Spinal cord (tissue), 9 donors: ENCODE measurements at regions not wholly inside any gene's neighbourhood (a gene's known extent, or its start where the extent isn't known, plus 50 kb on each side); places are given as distances from the start of the nearest gene placed in this dataset.

Source experiments
- DNase-seq, 6 donors: peaks; one replicate each; pipeline versions ENCODE4 v3.0.0 to v3.0.0-alpha.2; 2013 to 2015; ENCODE audit warnings: low spot score in 6 of 6, low read depth in 4 of 6
- H3K27ac ChIP-seq: one replicate; pipeline ENCODE4 v1.5.1; 2013; ENCODE audit warnings: low read depth, low read length, control low read depth
- H3K27me3 ChIP-seq: one replicate; pipeline ENCODE4 v1.6.1; 2013; ENCODE audit warnings: low read length; ENCODE audit not compliant: control insufficient read depth, insufficient read depth
- H3K36me3 ChIP-seq: one replicate; pipeline ENCODE4 v1.6.1; 2013; ENCODE audit warnings: low read length; ENCODE audit not compliant: control insufficient read depth, insufficient read depth
- H3K4me1 ChIP-seq: one replicate; pipeline ENCODE4 v1.6.1; 2013; ENCODE audit warnings: low read length; ENCODE audit not compliant: control insufficient read depth, insufficient read depth
- H3K4me3 ChIP-seq: one replicate; pipeline ENCODE4 v1.5.1; 2013; ENCODE audit warnings: low read depth, low read length, control low read depth
- H3K9me3 ChIP-seq: one replicate; pipeline ENCODE4 v1.6.1; 2013; ENCODE audit warnings: low read length; ENCODE audit not compliant: control insufficient read depth, insufficient read depth
- WGBS: methylation state at CpG from one replicate; pipeline ENCODE4 v1.1.5; 2013; ENCODE audit warnings: missing lambda C conversion rate; ENCODE audit not compliant: insufficient coverage; 5-methylcytosine and 5-hydroxymethylcytosine counted together
- donor health status: healthy.

DNA sequence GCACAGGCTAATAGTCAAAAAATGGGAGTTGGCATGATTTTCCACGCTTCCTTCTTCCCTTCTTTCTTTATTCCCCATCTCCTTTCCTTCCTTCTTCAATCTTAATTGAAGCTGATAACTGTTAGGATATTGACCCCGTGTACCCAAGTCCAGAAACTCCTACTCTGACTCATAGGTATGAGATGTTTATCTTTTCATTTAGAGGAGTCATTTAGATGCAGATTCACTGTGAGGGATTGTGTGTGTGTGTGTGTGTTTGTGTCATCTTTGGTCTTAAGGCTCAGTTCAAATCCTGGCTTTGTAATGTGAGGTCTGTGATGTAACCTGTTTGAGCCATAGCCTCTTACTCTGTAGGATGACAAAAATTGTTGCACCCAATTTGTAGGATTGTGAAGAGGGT, 332.0 kb upstream of the MAF start:
- Histone ChIP-seq H3K27ac (no peak overlapping the region), H3K9me3 (no peaks in the 10 kb centered on the region), H3K4me1 (no peaks in the 10 kb centered on the region), H3K36me3 (no peaks in the 10 kb centered on the region), H3K27me3 (no peaks in the 10 kb centered on the region), H3K4me3 (no peak overlapping the region)
- no peak for DNase-seq
- no CpG with 5 or more reads among the region's 2 CpGs for WGBS

DNA sequence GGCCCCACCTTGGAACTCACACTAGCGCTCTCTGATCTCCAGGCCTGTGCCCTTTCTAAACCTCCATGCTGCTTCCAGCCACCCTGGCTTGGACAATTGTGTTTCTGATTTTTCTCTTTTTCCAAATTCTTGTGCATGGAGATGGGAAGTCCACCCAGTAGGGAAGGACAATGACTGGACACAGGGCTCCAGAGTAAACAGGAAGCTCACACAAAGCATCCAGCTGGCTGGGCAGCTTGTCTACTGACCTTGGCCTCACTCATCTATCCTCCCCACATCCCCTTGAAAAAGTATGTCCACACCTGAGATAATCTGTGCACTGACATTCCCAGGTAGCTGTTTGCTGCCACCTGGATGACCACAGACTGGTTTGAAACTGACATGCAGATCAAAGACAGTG, 331.2 kb upstream of the MAF start:
- DNase-seq: no peak
- H3K27ac ChIP-seq: no peak overlapping the region
- no peaks in the 10 kb centered on the region for H3K27me3 ChIP-seq
- no peaks in the 10 kb centered on the region for H3K36me3 ChIP-seq
- WGBS: 88% methylated on average over 1 of the region's 1 CpG
- H3K9me3 ChIP-seq: no peaks in the 10 kb centered on the region
- no peak overlapping the region for H3K4me3 ChIP-seq
- no peaks in the 10 kb centered on the region for H3K4me1 ChIP-seq

DNA sequence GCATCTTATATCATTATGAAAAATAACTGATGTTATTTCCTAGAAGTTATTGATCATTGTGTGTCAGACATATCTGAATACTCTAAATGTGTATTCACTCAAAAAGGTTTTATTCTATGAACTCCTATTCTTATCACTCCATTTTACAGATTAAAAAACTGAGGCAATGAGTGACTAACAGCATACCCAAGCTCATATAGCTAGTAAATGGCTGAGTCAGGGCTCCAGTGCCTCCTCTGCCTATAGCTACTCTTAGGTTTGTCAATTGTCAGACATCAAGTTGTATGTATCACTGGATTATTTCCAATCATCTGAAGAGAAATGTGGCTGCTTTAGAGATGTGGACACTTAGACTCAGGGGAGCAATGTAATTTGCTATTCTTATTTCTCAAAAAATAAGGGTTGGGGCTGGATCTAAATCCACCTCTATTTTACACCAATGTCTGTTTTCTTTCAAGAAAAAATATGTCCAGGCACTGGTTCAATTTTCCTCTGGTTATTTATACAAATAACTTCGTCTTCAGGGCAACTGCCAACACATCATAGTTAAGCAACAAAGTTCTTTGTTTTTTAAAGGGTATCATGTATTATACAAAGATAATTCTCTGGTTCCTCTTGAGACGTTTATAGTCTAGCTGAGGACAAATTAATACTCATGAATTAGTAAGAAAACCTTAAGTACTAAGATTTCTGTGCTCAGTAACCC, 328.9 kb upstream of the MAF start:
- DNase-seq: peak in 1 of 6 donors; percentile 13
- WGBS: no CpG with 5 or more reads among the region's 2 CpGs
- Histone ChIP-seq H3K4me1 (no peaks in the 10 kb centered on the region), H3K9me3 (no peaks in the 10 kb centered on the region), H3K27me3 (no peaks in the 10 kb centered on the region), H3K27ac (no peak overlapping the region), H3K4me3 (no peak overlapping the region), H3K36me3 (no peaks in the 10 kb centered on the region)

DNA sequence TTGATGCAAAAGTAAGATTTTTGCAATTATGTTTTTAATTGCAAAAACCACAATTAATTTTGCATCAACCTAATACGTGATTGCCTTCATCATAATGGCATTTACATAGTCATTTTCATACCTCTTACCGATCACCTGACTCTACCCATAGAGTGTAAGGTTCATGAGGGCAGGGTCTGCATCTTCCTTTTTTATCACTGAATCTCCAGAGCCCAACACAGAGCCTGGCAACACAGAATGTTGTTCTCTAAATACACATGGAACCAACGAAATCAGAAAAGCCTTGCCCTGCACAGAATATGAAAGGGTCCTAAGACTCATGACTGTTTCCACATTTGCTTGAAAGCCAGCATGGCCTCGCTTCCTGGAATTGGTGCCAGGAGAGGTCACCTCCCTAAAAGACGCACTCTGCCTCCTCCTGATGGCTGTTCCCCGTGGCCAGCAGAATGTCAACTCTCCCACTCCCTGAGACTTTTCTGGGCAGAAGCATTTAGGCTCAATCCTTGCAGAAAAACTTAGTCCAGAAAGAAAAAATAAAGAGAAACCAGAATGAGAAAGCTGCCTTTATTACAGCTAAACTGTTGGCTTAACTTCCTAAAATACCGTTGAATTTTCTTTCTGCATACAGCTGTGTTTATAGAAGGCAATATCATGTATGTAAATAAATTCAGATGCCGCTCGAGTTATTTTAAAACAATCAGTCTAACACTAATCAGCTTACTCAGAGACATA, 327.8 kb upstream of the MAF start:
- WGBS: 65% methylated on average over 4 of the region's 9 CpGs
- no peak for DNase-seq
- no peaks in the 10 kb centered on the region for H3K27me3 ChIP-seq
- no peak overlapping the region for H3K4me3 ChIP-seq
- no peaks in the 10 kb centered on the region for H3K9me3 ChIP-seq
- H3K4me1 ChIP-seq: no peaks in the 10 kb centered on the region
- H3K27ac ChIP-seq: no peak overlapping the region
- H3K36me3 ChIP-seq: no peaks in the 10 kb centered on the region

DNA sequence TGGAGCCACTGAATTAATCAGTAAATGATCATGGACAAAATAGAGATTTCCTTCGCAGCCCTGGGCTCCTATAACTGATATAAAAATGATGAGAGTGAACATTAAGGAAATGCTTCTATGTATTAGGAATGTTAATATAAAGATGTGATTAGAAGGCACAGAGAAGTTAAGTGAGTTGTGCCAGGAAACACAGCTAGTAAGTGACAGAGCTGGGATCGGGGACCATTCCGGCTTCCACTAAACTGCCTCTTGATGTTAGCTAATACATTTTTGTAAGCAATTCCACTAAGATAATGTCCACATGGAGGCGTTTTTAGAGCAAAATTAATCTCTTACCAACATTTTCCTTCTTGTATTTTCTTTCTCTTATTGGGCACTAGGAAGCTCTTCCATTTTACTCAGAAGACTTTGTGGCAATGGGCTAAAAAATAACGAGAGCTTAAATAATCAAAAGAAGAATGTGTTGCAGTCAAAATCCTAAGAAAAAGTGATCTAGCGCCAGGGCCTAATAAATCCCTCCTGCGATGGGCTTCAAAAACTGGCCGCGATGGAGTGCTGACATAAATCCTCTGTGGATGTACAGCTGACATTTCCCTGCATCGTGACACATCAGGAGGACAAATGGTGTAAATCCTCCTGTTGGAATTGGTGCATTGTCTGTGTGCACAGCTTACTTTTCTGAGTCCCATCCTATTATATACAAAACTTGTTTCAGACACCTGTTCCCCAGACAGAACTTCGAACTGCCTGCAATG, 326.1 kb upstream of the MAF start:
- no peaks in the 10 kb centered on the region for H3K36me3 ChIP-seq
- H3K4me3 ChIP-seq: no peak overlapping the region
- WGBS: 94% methylated on average over 7 of the region's 11 CpGs
- peaks cover 1% of the 10 kb centered on the region for H3K9me3 ChIP-seq
- no peaks in the 10 kb centered on the region for H3K4me1 ChIP-seq
- no peaks in the 10 kb centered on the region for H3K27me3 ChIP-seq
- DNase-seq: no peak
- H3K27ac ChIP-seq: no peak overlapping the region

DNA sequence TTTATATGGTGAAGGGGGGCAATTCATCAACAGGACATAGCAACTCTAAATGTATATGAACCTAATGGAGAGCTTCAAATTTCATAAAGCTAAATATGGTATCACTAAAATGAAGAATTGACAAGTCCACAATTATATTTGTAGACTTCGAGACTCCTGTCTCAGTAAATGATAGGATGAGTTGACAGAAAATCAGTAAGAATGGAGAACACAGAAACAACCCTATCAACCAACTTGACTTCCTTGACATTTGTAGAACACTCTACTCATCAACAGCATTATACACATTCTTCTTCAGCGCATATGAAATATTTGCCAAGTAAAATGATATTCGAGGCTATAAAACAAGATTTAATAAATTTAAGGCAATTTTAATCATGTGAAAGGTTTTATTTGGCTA, 322.9 kb upstream of the MAF start:
- H3K36me3 ChIP-seq: no peaks in the 10 kb centered on the region
- DNase-seq: no peak
- no peaks in the 10 kb centered on the region for H3K4me1 ChIP-seq
- H3K27ac ChIP-seq: no peak overlapping the region
- H3K27me3 ChIP-seq: peaks cover 2% of the 10 kb centered on the region
- no CpG with 5 or more reads among the region's 3 CpGs for WGBS
- no peak overlapping the region for H3K4me3 ChIP-seq
- H3K9me3 ChIP-seq: peaks cover 2% of the 10 kb centered on the region

DNA sequence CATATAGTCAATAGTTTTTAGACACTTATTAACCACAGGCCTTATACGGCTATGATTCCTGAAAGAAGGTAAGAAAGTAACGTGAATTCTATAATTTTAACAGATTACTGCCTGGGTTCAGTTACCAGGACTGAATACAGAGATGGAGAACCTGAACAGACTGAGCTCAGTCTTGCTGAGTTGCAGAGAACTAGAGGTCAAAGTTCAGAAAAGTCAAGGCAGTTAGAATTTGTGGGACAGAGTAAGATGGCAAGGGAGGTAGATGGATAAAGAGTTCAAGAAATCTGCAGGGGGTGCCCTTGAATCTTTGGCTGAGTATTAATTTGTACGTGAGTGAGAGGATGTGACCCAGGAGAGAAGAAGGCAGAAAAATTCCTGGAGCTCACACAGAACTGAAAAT, 320.1 kb upstream of the MAF start:
- 86% methylated on average over 2 of the region's 3 CpGs for WGBS
- no peak for DNase-seq
- Histone ChIP-seq H3K4me1 (no peaks in the 10 kb centered on the region), H3K36me3 (no peaks in the 10 kb centered on the region), H3K9me3 (peaks cover 2% of the 10 kb centered on the region), H3K27ac (no peak overlapping the region), H3K4me3 (no peak overlapping the region), H3K27me3 (peaks cover 2% of the 10 kb centered on the region)

DNA sequence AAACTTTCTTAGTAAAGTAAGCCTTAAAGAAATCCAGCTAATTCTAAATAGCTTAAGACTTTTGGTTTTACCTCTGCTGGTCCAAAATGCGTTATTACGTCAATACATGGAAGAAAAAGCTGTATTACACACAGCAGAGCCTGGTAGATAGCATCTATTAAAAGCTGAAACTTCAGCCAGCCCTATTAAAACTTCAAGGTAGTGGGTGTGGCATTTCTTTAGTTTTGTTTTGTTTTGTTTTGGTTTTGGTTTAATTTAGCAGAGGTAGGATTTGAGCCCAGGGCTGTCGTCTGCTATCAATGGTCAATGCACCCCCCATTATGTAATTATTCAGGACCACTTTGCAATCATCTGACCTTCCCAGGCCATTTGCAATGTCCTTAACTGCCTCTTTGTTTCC, 318.4 kb upstream of the MAF start:
- Histone ChIP-seq H3K27me3 (peaks cover 2% of the 10 kb centered on the region), H3K4me1 (no peaks in the 10 kb centered on the region), H3K36me3 (no peaks in the 10 kb centered on the region), H3K9me3 (peaks cover 2% of the 10 kb centered on the region), H3K27ac (no peak overlapping the region), H3K4me3 (no peak overlapping the region)
- 50% methylated on average over 1 of the region's 3 CpGs for WGBS
- no peak for DNase-seq

DNA sequence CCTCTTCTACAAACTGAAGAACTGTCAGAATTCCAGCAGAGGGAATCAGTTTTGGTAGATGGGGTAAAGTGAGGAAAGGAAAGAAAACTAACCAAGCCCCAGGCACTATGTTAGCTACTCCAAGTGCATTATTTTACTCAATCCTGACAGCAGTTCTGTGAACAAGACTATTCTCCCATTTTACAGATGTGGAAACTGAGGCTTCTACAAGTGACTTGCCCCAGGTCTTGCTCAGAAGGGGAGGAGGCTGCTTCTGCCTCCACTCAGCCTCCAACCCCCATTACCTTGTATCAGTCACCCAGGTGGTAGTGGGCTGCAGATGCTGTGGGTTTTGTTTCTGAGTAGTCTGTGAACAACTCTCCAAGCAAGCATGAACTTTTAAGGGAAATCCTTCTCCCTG, 315.2 kb upstream of the MAF start:
- Histone ChIP-seq H3K9me3 (no peaks in the 10 kb centered on the region), H3K36me3 (no peaks in the 10 kb centered on the region), H3K27me3 (peaks cover 2% of the 10 kb centered on the region), H3K27ac (no peak overlapping the region), H3K4me1 (no peaks in the 10 kb centered on the region), H3K4me3 (no peak overlapping the region)
- no peak for DNase-seq
